22Rv1 (cell line): ENCODE measurements at regions not wholly inside any gene's neighbourhood (a gene's known extent, or its start where the extent isn't known, plus 50 kb on each side); places are given as distances from the start of the nearest gene placed in this dataset.

Source experiments
- CTCF ChIP-seq: fragments of 450-650 bp; IDR thresholded peaks from 2 replicates; pipeline ENCODE4 v1.5.1; 2017; ENCODE audit warnings: mild to moderate bottlenecking
- ZFX ChIP-seq: fragments of 450-650 bp; IDR thresholded peaks from 2 replicates; pipeline ENCODE4 v1.6.1; 2017; ENCODE audit warnings: antibody characterized with exemption, borderline replicate concordance

- TF ChIP-seq CTCF (no peak), ZFX (no peak)
Observed at GRCh38 chr5:67516948-67517565, 320.5 kb upstream of the CD180 start.
